HG03571 (cell line): ENCODE measurements at regions not wholly inside any gene's neighbourhood (a gene's known extent, or its start where the extent isn't known, plus 50 kb on each side); places are given as distances from the start of the nearest gene placed in this dataset.

Experiments
- ATAC-seq: cut with Tn5 transposase; IDR thresholded peaks from one replicate; pipeline ENCODE4 v1.9.1; 2021; ENCODE audit not compliant: unreplicated experiment

- ATAC-seq: no peak
Observed at GRCh38 chr10:2284071-2284470, 546.7 kb upstream of the ADARB2 start.

GRCh38 chr10:2282202-2282601, 544.9 kb upstream of the ADARB2 start:
- ATAC-seq: no peak

- ATAC-seq: no peak
Observed at GRCh38 chr10:2280713-2281300, 543.5 kb upstream of the ADARB2 start.

GRCh38 chr10:2279711-2280110, 542.4 kb upstream of the ADARB2 start:
- ATAC-seq: no peak

GRCh38 chr10:2278363-2278762, 541.0 kb upstream of the ADARB2 start:
- no peak for ATAC-seq

GRCh38 chr10:2263561-2263960, 526.2 kb upstream of the ADARB2 start:
- ATAC-seq: no peak

- no peak for ATAC-seq
Observed at GRCh38 chr10:2262878-2263277, 525.6 kb upstream of the ADARB2 start.

- ATAC-seq: no peak
Observed at GRCh38 chr10:2262333-2262732, 525.0 kb upstream of the ADARB2 start.

GRCh38 chr10:2256241-2256640, 518.9 kb upstream of the ADARB2 start:
- ATAC-seq: no peak

GRCh38 chr10:2252096-2252495, 514.8 kb upstream of the ADARB2 start:
- ATAC-seq: no peak

- no peak for ATAC-seq
Observed at GRCh38 chr10:2251631-2252030, 514.3 kb upstream of the ADARB2 start.

- no peak for ATAC-seq
Observed at GRCh38 chr10:2246747-2247146, 509.4 kb upstream of the ADARB2 start.

GRCh38 chr10:2245580-2245979, 508.3 kb upstream of the ADARB2 start:
- ATAC-seq: no peak

- no peak for ATAC-seq
Observed at GRCh38 chr10:2244471-2244870, 507.1 kb upstream of the ADARB2 start.

- ATAC-seq: no peak
Observed at GRCh38 chr10:2236876-2237275, 499.6 kb upstream of the ADARB2 start.

GRCh38 chr10:2232479-2232878, 495.2 kb upstream of the ADARB2 start:
- no peak for ATAC-seq

- no peak for ATAC-seq
Observed at GRCh38 chr10:2230478-2230877, 493.2 kb upstream of the ADARB2 start.

GRCh38 chr10:2228320-2228901, 491.1 kb upstream of the ADARB2 start:
- ATAC-seq: no peak

- ATAC-seq: no peak
Observed at GRCh38 chr10:2225609-2226008, 488.3 kb upstream of the ADARB2 start.

GRCh38 chr10:2223548-2224320, 486.4 kb upstream of the ADARB2 start:
- no peak for ATAC-seq

GRCh38 chr10:2222631-2223030, 485.3 kb upstream of the ADARB2 start:
- ATAC-seq: no peak

- no peak for ATAC-seq
Observed at GRCh38 chr10:2214805-2215204, 477.5 kb upstream of the ADARB2 start.
